ENCODE measurements at regions not wholly inside any gene's neighbourhood (a gene's known extent, or its start where the extent isn't known, plus 50 kb on each side); places are given as distances from the start of the nearest gene placed in this dataset.

DNA sequence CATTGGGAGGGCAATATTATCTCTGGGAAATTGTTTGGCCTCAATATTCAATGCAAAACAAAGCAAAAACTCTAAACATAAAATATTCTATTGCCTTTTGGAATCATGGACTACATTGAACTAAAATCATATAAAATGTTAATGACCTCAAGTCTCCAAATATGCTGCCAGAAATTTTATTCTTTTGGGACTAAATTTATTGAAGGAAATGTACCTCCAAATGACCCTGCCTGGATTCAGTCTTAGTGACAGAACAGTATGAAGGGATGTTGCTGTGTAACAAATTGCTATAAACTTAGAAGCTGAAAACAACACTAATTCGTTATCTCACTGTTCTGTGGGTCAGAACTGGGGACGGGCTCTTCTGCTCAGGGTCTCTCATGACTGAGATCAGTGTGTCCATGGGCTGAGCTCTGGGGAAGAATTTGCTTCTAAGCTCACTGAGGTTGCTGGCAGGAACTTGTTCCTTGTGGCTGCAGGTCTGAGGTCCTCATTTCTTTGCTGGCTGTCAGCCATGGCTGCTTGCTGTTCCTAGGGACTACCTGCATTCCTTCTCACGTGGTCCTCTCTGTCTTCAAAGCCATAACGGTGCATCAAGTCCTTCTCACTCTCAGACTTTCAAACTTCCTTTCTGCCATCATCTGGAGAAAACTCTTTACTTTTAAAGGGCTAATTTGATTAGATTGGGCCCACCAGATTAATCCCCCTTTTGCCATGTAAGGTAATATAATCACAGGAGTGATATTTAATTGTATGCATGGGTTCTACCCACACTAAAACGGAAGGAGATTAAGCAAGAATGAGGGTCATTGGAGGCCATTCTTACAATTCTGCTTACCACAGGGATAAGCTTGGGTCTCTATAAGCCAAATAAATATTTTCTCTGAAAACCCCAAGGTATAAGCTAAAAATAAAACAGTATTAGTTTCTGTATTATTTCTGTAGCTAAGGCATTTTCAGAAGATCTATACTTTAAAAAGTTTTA, 149.0 kb downstream of the ADCYAP1 start:
- TF ChIP-seq, protein P1, sequence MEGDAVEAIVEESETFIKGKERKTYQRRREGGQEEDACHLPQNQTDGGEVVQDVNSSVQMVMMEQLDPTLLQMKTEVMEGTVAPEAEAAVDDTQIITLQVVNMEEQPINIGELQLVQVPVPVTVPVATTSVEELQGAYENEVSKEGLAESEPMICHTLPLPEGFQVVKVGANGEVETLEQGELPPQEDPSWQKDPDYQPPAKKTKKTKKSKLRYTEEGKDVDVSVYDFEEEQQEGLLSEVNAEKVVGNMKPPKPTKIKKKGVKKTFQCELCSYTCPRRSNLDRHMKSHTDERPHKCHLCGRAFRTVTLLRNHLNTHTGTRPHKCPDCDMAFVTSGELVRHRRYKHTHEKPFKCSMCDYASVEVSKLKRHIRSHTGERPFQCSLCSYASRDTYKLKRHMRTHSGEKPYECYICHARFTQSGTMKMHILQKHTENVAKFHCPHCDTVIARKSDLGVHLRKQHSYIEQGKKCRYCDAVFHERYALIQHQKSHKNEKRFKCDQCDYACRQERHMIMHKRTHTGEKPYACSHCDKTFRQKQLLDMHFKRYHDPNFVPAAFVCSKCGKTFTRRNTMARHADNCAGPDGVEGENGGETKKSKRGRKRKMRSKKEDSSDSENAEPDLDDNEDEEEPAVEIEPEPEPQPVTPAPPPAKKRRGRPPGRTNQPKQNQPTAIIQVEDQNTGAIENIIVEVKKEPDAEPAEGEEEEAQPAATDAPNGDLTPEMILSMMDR (IDR thresholded peaks at IDR 0.05) = no peak
- TF ChIP-seq POLR2A (IDR thresholded peaks at IDR 0.05) = no peak

Measured in right lobe of liver (tissue), 4 donors.